HFF-Myc (cell line): ENCODE measurements at regions not wholly inside any gene's neighbourhood (a gene's known extent, or its start where the extent isn't known, plus 50 kb on each side); places are given as distances from the start of the nearest gene placed in this dataset.

Source experiments
- DNase-seq: peaks from one replicate; pipeline ENCODE4 v3.0.0-alpha.2; 2011; ENCODE audit warnings: low read depth; ENCODE audit errors: extremely low read depth
- H3K4me3 ChIP-seq: replicated peaks from 2 replicates; pipeline ENCODE4 v1.5.1; 2011; ENCODE audit warnings: low read depth, mild to moderate bottlenecking, control low read depth, low read length
- TF ChIP-seq, protein P1 (sequence below): IDR thresholded peaks from 2 replicates; pipeline ENCODE4 v1.5.1; 2012; ENCODE audit warnings: mild to moderate bottlenecking, low read depth, low read length, control low read depth; ENCODE audit errors: missing control alignments

GRCh38 chr9:90379771-90380170, 262.9 kb downstream of the DIRAS2 start:
- TF ChIP-seq, protein P1, sequence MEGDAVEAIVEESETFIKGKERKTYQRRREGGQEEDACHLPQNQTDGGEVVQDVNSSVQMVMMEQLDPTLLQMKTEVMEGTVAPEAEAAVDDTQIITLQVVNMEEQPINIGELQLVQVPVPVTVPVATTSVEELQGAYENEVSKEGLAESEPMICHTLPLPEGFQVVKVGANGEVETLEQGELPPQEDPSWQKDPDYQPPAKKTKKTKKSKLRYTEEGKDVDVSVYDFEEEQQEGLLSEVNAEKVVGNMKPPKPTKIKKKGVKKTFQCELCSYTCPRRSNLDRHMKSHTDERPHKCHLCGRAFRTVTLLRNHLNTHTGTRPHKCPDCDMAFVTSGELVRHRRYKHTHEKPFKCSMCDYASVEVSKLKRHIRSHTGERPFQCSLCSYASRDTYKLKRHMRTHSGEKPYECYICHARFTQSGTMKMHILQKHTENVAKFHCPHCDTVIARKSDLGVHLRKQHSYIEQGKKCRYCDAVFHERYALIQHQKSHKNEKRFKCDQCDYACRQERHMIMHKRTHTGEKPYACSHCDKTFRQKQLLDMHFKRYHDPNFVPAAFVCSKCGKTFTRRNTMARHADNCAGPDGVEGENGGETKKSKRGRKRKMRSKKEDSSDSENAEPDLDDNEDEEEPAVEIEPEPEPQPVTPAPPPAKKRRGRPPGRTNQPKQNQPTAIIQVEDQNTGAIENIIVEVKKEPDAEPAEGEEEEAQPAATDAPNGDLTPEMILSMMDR, result no peak
- H3K4me3 ChIP-seq, result no peak overlapping the region
- DNase-seq, result no peak

DNA sequence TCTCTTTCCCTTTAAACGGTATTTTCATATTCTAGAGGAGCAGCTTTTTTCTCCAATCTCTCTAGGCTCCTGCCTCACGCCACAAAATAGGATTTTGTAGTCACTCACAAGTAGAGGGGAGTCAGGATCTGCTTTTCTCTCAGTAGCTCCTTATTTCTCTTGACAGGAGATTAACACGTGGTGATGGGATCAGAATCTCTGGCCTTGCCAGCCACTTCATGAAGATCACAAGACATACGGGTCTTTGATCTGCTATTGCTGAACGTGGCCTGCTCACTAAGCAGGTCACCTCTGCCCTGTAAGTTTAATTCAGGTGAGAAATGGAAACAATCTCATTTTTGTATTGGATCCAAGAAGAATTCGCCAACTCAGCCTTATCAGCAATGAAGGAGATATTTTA, 257.5 kb downstream of the DIRAS2 start:
- no peak for DNase-seq
- TF ChIP-seq, protein P1, result no peak
- no peak overlapping the region for H3K4me3 ChIP-seq

- no peak for DNase-seq
Measured at GRCh38 chr9:90393365-90394152, 249.1 kb downstream of the DIRAS2 start.

DNA sequence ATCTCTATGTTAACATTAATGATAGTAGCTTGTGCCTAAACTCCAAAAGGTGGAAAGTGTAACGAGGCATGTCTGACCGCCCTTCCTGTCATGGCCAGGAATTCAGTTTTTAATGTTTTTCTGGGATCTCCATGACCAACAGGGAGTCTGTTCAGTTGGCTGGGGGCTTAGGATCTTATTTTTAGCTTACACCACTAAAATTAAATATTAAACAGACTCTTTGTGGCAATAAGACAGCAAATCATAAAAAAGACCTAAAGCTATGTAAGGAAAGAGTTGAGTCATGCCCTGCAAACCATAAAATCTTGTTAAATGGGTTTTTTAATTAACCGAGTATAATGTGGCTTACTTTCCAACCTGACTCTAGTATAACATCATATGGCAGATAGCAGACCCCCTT, 247.8 kb downstream of the DIRAS2 start:
- TF ChIP-seq, protein P1, result no peak
- H3K4me3 ChIP-seq, result no peak overlapping the region
- DNase-seq, result no peak

More at GRCh38 chr9:90393365-90394152, 249.1 kb downstream of the DIRAS2 start:
- no peak overlapping the region for H3K4me3 ChIP-seq
- TF ChIP-seq, protein P1, result no peak

- no peak for DNase-seq
- no peak overlapping the region for H3K4me3 ChIP-seq
- TF ChIP-seq, protein P1, result no peak
Measured at GRCh38 chr9:90400091-90400490, 242.5 kb downstream of the DIRAS2 start.

DNA sequence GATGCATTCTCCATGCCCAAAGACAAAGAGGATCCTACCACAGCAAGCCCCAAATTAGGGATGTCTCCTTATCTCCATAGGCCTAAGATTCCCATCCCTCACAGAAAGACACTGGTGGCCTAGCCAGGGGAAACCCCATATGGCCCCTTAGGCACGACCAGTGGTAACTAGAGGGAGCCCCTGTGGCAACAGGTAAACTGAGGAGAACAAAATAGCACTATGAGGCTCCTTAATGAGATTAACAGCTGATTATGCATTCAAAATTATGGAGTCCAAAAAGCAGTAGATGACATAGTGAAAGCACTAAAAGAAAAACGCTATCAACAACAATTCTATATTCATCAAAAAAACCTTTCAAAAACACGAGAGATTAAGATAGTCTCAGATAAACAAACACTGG, 234.0 kb downstream of the DIRAS2 start:
- TF ChIP-seq, protein P1, result no peak
- H3K4me3 ChIP-seq, result no peak overlapping the region
- no peak for DNase-seq

DNA sequence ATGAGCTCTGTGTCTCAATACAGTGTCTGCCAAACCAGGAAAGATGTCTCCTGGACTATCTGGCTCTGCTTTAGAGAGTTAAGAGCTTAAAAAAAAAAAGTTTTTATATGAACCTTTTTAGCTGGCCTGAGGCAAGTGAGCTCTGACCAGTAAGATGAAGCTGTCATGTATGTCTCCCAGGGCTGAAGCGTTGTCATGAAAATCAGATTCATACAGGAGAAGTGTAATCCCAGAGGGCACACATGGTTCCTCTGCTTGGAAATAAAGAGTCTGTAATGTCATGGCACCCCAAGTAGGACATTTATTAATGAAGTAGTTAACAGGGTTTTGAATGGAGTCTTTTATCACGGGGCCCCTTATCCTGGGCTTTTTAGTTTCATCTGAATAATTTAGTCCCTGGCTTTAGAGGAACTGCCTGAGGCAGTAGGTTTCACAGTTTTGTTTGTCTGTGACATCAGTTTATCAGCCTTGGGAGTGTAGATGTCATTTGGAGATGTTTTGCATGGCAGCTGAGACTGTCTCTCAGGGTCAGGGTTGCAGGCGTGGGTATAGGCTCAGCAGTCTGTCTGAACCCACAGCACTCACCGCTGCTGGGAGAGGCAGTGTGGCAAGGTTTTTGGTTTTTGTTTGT, 223.3 kb downstream of the DIRAS2 start:
- TF ChIP-seq, protein P1, result no peak
- no peak overlapping the region for H3K4me3 ChIP-seq
- DNase-seq, result no peak
